ENCODE measurements at regions not wholly inside any gene's neighbourhood (a gene's known extent, or its start where the extent isn't known, plus 50 kb on each side); places are given as distances from the start of the nearest gene placed in this dataset.
"Not testable (repeated sequence)": the region's sequence is repeated elsewhere in the genome, so short reads cannot be mapped to it uniquely, and the experiment has no call there.

- ChIA-PET CTCF (no interaction called here), RAD21 (ENCODE audit: low non-redundant PET in 1 of 2, low total read pairs in 2 of 2, uncharacterized antibody in 2 of 2, unreplicated experiment in 2 of 2) (no interaction called here), POLR2A (no interaction called here)
- no peak overlapping the region for H3K4me2 ChIP-seq (ENCODE audit: low read length)
- no peak overlapping the region for H2AFZ ChIP-seq (ENCODE audit: low read depth, low read length, poor library complexity, severe bottlenecking)
- H3K4me3 ChIP-seq (replicated peaks in 1 of 2; ENCODE audit: low read depth in 1 of 2, low read length in 2 of 2), result no peak overlapping the region
- H3K9me2 ChIP-seq (ENCODE audit: insufficient read depth), result no peaks in the 10 kb centered on the region
- no peak overlapping the region for H3K27ac ChIP-seq (ENCODE audit: low read depth, low read length)
- no TSS peak for BruUV-seq (replicated peaks)
- no peaks in the 10 kb centered on the region for H3K36me3 ChIP-seq (ENCODE audit: control insufficient read depth in 1 of 2, insufficient read depth in 2 of 2, low read length in 2 of 2)
- H3K79me2 ChIP-seq (ENCODE audit: insufficient read depth, low read length), result no peaks in the 10 kb centered on the region
- ATAC-seq (no peak), DNase-seq (ENCODE audit: low read depth, low spot score) (no peak)
- no peaks in the 10 kb centered on the region for H3K27me3 ChIP-seq (ENCODE audit: insufficient read depth, low read length)
- H3K4me1 ChIP-seq (ENCODE audit: control insufficient read depth in 1 of 2, insufficient read depth in 2 of 2, low read length in 2 of 2), result no peaks in the 10 kb centered on the region
- no peak overlapping the region for H3K9ac ChIP-seq (ENCODE audit: low read length)
- intact Hi-C loops (cut with micrococcal nuclease), result no loop called here
- peaks cover 5 to 25% of the 10 kb centered on the region in 2 experiments; a peak in 3 of 4 replicates for H3K9me3 ChIP-seq (ENCODE audit: control insufficient read depth in 1 of 2, insufficient read depth in 1 of 2, low read depth in 1 of 2, low read length in 2 of 2)
- no peaks in the 10 kb centered on the region for H4K20me1 ChIP-seq (ENCODE audit: insufficient read depth)
- TF ChIP-seq ZNF274 (IDR thresholded peaks at IDR 0.05; ENCODE audit: low read depth, low read length) (no peak), SIN3A (IDR thresholded peaks at IDR 0.05; ENCODE audit: low read depth) (no peak), ELF1 (IDR thresholded peaks at IDR 0.05; ENCODE audit: borderline replicate concordance, low read depth) (no peak), POLR2A (IDR thresholded peaks at IDR 0.05; ENCODE audit: borderline replicate concordance, extremely low read depth, insufficient read depth, insufficient read length) (no peak), EZH2phosphoT487 (IDR thresholded peaks at IDR 0.05; ENCODE audit: borderline replicate concordance) (no peak), POLR2AphosphoS5 (IDR thresholded peaks at IDR 0.05; ENCODE audit: low read depth, low read length) (no peak), TCF7L2 (IDR thresholded peaks at IDR 0.05; ENCODE audit: borderline replicate concordance, extremely low read depth, insufficient read depth, insufficient read length) (no peak)
Measured at GRCh38 chr18:71301596-71301995, 1012.8 kb downstream of the SOCS6 start.

DNA sequence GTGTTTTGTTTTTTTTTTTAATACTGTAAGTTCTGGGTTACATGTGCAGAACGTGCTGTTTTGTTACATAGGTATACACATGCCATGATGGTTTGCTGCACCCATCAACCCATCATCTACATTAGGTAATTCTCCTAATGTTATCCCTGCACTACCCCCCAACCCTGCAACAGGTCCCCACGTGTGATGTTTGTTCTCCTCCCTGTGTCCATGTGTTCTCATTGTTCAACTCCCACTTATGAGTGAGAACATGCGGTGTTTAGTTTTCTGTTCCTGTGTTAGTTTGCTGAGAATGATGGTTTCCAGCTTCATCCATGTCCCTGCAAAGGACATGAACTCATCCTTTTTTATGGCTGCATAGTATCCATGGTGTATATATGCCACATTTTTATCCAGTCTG lies 1005.4 kb downstream of the SOCS6 start:
- H3K36me3 ChIP-seq (ENCODE audit: control insufficient read depth in 1 of 2, insufficient read depth in 2 of 2, low read length in 2 of 2); RAD21 ChIA-PET (ENCODE audit: low non-redundant PET in 1 of 2, low total read pairs in 2 of 2, uncharacterized antibody in 2 of 2, unreplicated experiment in 2 of 2); intact Hi-C loops (cut with micrococcal nuclease); H4K20me1 ChIP-seq (ENCODE audit: insufficient read depth); DNase-seq (ENCODE audit: low read depth, low spot score); H3K9ac ChIP-seq (ENCODE audit: low read length); CTCF ChIA-PET; POLR2A ChIA-PET; H3K79me2 ChIP-seq (ENCODE audit: insufficient read depth, low read length); H3K4me2 ChIP-seq (ENCODE audit: low read length); H3K27ac ChIP-seq (ENCODE audit: low read depth, low read length); H3K27me3 ChIP-seq (ENCODE audit: insufficient read depth, low read length); H3K4me1 ChIP-seq (ENCODE audit: control insufficient read depth in 1 of 2, insufficient read depth in 2 of 2, low read length in 2 of 2); ATAC-seq; H3K9me2 ChIP-seq (ENCODE audit: insufficient read depth); H3K9me3 ChIP-seq (ENCODE audit: control insufficient read depth in 1 of 2, insufficient read depth in 1 of 2, low read depth in 1 of 2, low read length in 2 of 2); H3K4me3 ChIP-seq (replicated peaks in 1 of 2; ENCODE audit: low read depth in 1 of 2, low read length in 2 of 2); H2AFZ ChIP-seq (ENCODE audit: low read depth, low read length, poor library complexity, severe bottlenecking); BruUV-seq (replicated peaks): not testable (repeated sequence)

All from HCT116 (cell line).